ENCODE measurements at regions not wholly inside any gene's neighbourhood (a gene's known extent, or its start where the extent isn't known, plus 50 kb on each side); places are given as distances from the start of the nearest gene placed in this dataset.
"Not testable (repeated sequence)": the region's sequence is repeated elsewhere in the genome, so short reads cannot be mapped to it uniquely, and the experiment has no call there.

DNA sequence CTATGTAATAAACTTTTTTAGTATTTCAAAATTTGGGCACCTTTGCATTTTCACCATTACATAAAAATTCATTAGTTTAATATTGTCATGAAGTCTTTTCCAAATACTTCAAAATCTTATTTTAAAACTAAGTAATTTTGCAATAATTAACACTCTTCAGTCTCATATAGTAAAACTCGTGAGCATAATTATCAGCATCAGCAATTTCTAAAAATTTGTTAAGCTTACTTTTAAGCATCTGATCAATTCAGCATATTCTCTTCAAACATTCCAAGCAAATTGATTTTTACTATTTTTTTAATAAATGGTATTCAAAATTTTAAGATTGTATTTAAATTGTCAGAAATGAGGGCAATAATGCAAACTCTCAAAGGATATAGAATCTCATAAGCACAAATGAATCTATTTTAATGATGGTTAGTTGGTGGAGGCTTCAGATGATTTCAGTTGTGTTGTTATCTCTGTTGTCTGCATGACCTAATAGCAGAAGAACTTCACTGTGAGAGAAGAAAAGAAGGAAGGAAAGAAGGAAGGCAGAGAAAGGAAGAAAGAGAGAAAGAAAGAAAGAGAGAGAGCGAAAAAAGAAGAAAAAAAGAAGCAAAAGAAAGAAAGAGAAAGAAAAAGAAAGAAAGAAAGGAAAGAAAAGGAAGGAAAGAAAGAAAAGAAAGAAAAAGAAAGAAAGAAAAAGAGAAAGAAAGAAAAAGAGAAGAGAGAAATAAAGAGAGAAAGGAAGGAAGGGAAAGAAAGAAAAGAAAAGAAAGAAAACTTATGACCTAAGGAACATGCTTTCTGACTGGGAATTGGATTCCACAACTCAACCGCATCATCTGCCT is 860.5 kb downstream of the NCAM2 start:
- DNase-seq, result no peak

DNA sequence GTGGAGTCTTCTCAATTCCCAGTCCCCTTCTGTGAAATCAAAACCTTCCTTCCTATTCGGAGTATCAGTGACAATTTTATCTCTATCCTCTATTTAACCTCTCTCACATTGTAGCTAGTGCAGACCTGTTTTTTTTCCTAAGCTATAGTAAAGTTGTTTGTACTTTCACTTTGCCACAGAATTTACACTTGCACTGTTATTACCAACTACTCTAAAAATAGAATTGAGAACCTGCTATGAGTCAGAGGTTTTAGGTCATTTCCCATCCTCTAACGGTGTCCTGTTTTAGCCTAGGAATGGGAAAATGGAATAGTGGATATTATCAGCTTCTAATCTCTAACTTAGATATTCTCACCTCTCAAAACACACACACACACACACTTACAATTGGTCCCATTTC is 862.7 kb downstream of the NCAM2 start:
- DNase-seq, result no peak

- DNase-seq, result no peak
These were observed 866.2 kb downstream of the NCAM2 start for GRCh38 chr21:21864321-21864840.

- DNase-seq, result no peak
These were observed 899.2 kb downstream of the NCAM2 start for GRCh38 chr21:21897275-21897883.

DNA sequence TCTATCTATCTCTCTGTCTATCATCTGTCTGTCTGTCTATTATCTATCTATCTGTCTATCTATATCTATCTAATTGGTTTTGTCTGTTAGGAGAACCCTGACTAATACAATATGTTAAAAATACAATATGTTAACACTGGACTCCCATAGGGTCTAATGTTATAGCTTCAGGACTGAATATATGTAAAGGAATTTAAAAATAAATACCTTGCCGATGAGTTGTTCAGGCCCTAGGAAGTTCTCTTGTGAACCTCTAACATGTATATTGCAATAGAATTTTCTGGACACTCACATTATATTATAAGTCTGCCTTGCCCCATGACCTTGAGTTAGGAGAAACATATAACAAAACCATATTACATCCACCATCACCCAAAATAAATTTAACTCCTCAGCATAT is 900.6 kb downstream of the NCAM2 start:
- no peak for DNase-seq

DNA sequence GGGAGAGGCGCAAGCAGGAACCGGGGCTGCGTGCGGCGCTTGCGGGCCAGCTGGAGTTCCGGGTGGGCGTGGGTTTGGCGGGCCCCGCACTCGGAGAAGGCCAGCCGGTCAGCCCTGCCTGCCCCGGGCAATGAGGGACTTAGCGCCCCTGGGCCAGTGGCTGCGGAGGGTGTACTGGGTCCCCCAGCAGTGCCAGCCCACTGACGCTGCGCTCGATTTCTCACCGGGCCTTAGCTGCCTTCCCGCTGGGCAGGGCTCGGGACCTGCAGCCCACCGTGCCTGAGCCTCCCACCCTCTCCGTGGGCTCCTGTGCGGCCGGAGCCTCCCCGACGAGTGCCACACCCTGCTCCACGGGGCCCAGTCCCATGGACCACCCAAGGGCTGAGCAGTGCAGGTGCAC is 904.2 kb downstream of the NCAM2 start:
- DNase-seq, result not testable (repeated sequence)

GRCh38 chr21:21907271-21907670 is 909.1 kb downstream of the NCAM2 start:
- no peak for DNase-seq

- DNase-seq, result no peak
These were observed 917.6 kb downstream of the NCAM2 start for GRCh38 chr21:21915816-21916215.

DNA sequence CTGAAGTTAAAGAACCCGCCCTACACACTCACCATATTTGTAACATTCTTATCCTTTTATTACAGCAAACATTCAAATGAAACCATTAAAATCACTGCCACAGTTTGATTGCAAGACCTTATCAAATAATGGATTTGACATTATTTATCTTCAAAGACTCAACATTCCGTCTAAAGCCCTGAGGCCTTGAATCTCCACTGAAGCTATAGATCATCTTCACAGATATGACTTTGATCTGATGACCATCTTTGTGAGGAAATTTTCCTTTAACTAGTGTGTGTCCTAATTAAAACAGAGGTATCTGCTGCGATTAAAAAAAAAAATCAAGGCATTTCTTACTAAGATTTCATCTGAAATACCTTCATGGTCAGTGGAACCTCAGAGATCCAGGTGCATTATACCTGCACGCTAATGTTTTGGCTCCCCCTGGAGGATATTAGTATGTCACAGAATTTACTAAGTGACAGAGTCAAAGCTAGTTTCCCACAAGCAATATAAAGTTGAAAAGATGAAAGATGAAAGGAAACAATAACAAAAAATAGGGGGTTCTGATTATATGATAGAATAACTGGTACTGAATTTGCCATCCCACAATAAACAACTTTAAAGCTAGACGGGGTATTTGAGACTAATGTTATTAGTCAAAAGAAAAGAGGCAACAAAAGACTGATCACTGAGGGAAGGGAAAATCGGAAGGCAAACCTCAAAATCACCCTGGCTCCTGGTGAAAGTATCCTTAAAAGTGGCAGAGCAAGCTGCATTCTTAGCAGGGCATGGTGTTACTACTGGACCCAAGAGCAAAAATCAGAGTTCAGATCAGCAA is 923.4 kb downstream of the NCAM2 start:
- no peak for DNase-seq

GRCh38 chr21:21929226-21929625 is 931.0 kb downstream of the NCAM2 start:
- no peak for DNase-seq

DNA sequence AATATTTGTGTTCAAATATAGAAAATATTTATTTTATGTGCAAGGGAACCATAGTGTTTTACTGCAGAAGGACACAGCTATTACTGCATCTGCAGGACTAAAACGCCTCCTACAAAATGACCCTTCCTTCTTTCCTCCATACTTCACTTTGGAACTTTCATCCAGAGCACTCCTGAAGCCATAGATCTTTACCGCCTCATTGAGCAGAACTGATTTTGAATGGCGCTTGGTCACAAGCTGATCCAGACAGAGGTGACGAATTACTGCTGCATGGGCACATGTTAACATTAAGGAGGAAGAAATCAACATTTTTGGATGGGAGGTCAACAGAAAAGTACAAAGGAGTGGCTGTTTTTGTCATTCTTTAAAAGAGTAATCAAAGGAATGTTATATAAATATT is 931.6 kb downstream of the NCAM2 start:
- no peak for DNase-seq

DNA sequence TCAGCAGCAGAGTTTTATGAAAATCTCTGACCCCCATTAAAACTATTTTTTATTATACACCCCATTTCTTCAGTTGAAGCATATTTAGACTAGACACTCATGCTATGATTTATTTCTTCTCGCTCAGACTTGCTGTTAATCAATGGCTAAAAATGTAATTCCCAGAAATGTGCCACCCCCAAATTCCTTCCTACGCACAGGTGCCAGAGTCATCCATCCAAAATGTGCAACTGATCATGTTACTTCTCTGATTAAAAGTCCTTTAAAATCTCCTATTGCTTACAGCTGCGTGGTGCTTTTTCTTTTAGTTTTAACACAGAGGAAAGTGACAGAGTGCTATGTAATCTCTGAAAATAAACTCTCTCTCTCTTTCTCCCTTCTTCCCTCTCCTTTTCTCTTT is 954.4 kb downstream of the NCAM2 start:
- no peak for DNase-seq

DNA sequence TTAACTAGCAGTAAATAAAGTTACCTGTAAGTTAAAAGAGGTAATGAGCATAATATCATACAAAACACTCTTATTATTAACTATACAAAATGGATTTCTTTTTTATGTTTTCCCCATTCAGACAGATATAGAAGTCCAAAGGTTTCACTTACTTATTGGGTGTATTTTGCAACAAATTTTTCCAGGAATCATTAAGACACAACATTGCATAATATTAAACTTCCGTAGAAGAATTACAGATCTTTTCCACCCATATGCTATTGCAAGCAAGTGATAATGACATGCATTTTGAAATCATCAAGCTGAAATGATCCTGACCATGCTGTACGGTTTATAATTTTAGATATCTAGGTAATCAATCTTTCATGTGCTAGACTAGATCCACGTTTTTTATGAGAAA is 957.0 kb downstream of the NCAM2 start:
- DNase-seq, result no peak

GRCh38 chr21:21957490-21957889 is 959.3 kb downstream of the NCAM2 start:
- DNase-seq, result no peak

GRCh38 chr21:21963911-21964310 is 965.7 kb downstream of the NCAM2 start:
- DNase-seq, result no peak

- no peak for DNase-seq
These were observed 970.6 kb downstream of the NCAM2 start for GRCh38 chr21:21968810-21969209.

- DNase-seq, result no peak
These were observed 971.0 kb downstream of the NCAM2 start for GRCh38 chr21:21969211-21969610.

DNA sequence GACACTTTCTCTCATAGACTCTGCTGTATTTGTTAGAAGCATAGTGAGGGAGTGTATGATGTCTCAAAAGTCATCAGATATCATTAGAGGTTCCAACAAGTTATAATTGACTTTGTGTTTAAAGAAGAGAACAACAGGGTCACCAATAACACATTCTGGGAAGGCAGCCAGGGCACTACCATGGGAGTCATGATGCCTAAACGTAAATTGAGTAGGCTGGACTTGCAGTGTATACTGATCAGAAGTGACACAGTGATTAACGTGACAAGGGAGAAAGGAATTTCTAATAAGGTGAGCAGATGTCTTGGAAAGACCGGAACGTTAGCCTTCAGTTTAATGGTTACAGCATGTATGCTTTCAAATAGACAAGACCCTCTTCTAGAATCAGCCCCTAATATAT is 973.2 kb downstream of the NCAM2 start:
- no peak for DNase-seq

DNA sequence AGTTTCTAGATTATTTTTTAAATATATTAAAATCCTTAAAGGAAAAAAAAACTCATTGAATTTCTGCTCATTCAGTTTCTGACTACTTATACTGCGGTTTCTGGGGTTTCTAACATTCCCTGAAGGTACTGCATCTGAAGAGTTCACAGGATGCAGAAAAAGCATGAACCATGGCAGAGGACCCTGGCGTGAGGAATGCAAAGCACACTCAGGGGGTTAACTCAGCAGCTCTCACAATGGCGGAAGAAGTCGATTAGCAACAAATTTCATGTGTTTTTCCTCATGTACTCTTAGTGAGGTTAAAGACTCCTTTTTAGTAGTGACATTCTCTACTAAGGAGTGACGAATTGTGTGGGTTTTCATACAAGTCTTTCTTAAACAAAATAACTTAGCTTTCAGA is 975.6 kb downstream of the NCAM2 start:
- DNase-seq, result no peak

- DNase-seq, result no peak
These were observed 998.7 kb downstream of the NCAM2 start for GRCh38 chr21:21996891-21997290.

DNA sequence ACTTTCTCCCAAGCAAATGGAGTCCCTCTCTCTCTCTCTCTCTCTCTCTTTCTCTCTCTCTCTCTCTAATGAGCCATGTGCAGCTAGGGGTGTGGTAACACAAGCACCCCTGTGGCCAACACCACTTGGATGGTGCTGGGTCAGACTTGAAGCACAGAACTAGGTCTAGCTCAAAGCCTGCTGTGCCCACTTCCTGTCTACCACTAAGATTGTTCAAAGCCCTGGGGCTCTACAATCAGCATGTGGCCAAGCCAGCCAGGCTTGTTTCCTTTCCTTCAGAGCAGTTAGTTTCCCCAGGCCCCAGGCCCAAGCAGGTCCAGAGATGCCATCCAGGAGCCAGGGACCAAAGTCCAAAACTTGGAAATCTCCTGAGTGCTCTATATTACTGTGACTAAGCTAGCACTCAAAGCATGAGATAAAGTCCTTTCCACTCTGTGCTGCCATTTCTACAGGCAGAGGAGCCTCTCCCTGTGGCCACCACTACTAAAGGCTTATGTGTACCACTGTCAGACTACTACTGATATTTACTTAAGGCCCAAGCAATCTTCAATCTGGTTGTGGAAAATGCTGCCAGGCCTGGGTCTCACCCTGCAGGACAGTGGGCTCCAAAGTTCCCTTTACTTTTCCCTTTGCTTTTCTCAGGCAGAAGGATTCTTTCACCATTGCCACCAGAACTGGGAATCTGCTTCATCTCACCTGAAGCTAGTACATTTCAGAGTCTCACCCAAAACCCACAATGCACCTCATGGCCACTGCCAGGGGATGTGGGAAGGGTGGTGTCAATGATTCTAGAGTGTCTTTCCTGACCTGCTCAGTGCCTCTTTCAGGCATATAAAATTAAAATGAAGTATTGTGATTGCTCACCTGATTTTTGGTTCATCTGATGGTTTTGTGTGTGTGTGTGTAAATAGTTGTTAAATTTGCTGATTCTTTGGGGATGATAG is 999.5 kb downstream of the NCAM2 start:
- DNase-seq, result no peak

DNA sequence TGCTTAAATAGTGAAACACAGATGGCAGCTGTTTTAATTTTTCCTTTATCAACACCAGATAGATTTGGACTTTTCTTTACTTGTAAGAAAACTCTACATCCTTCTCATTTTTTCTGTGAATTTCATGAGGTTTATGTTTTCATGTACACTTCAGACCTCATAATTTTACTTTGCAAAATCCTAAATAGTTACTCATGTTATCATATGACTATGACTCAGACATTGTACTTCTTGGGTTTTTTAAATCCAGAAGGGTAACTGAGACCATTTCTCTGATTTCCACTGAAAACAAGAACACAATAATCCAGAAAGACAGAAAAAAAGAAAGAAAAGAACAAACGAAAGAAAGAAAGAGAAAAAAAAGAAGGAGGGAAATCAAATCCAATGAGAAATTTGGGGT is 1021.6 kb downstream of the NCAM2 start:
- no peak for DNase-seq

Measured in CD4-positive, alpha-beta T cell treated with Interleukin-4 for 1 hour (primary cell).